HG03159 (cell line): ENCODE measurements at regions not wholly inside any gene's neighbourhood (a gene's known extent, or its start where the extent isn't known, plus 50 kb on each side); places are given as distances from the start of the nearest gene placed in this dataset.

Experiments used
- ATAC-seq: cut with Tn5 transposase; IDR thresholded peaks from one replicate; pipeline ENCODE4 v1.9.1; 2021; ENCODE audit warnings: mild to moderate bottlenecking, moderate library complexity; ENCODE audit not compliant: unreplicated experiment

- ATAC-seq, result no peak
Measured at GRCh38 chr15:70493376-70493775, 270.0 kb downstream of the UACA start.

- peak; percentile 46 for ATAC-seq
Measured at GRCh38 chr15:70492240-70493177, 270.8 kb downstream of the UACA start.

- ATAC-seq, result no peak
Measured at GRCh38 chr15:70491641-70492040, 271.7 kb downstream of the UACA start.

- ATAC-seq, result no peak
Measured at GRCh38 chr15:70491201-70491621, 272.1 kb downstream of the UACA start.

- ATAC-seq, result no peak
Measured at GRCh38 chr15:70490838-70491155, 272.6 kb downstream of the UACA start.

- no peak for ATAC-seq
Measured at GRCh38 chr15:70490148-70490837, 273.1 kb downstream of the UACA start.

GRCh38 chr15:70488941-70489848 is 274.2 kb downstream of the UACA start:
- ATAC-seq, result no peak

GRCh38 chr15:70488002-70488605 is 275.3 kb downstream of the UACA start:
- ATAC-seq, result no peak

- ATAC-seq, result no peak
Measured at GRCh38 chr15:70487387-70487740, 276.0 kb downstream of the UACA start.

GRCh38 chr15:70486451-70487386 is 276.6 kb downstream of the UACA start:
- peak; percentile 64 for ATAC-seq

- no peak for ATAC-seq
Measured at GRCh38 chr15:70486012-70486411, 277.3 kb downstream of the UACA start.

GRCh38 chr15:70484993-70485392 is 278.4 kb downstream of the UACA start:
- no peak for ATAC-seq

- ATAC-seq, result no peak
Measured at GRCh38 chr15:70483513-70483912, 279.8 kb downstream of the UACA start.

GRCh38 chr15:70480196-70480856 is 283.0 kb downstream of the UACA start:
- no peak for ATAC-seq

GRCh38 chr15:70479785-70480184 is 283.6 kb downstream of the UACA start:
- no peak for ATAC-seq

- no peak for ATAC-seq
Measured at GRCh38 chr15:70479056-70479455, 284.3 kb downstream of the UACA start.

GRCh38 chr15:70478251-70478990 is 284.9 kb downstream of the UACA start:
- ATAC-seq, result peak; percentile 40

GRCh38 chr15:70477750-70478250 is 285.6 kb downstream of the UACA start:
- no peak for ATAC-seq
